Retina (tissue), 1 donor: ENCODE measurements at regions not wholly inside any gene's neighbourhood (a gene's known extent, or its start where the extent isn't known, plus 50 kb on each side); places are given as distances from the start of the nearest gene placed in this dataset.
"Not testable (repeated sequence)": the region's sequence is repeated elsewhere in the genome, so short reads cannot be mapped to it uniquely, and the experiment has no call there.

ENCODE experiments used
- DNase-seq: peaks from one replicate; pipeline ENCODE4 v3.0.0-alpha.2; 2016

- no peak for DNase-seq
These were observed 344.3 kb upstream of the KCNH7 start for GRCh38 chr2:163182764-163183354.

- DNase-seq = no peak
These were observed 339.0 kb upstream of the KCNH7 start for GRCh38 chr2:163177592-163177991.

- no peak for DNase-seq
These were observed 336.7 kb upstream of the KCNH7 start for GRCh38 chr2:163175294-163175693.

GRCh38 chr2:163173591-163173990 is 335.0 kb upstream of the KCNH7 start:
- no peak for DNase-seq

GRCh38 chr2:163171786-163172530 is 333.4 kb upstream of the KCNH7 start:
- DNase-seq = no peak

- no peak for DNase-seq
These were observed 319.4 kb upstream of the KCNH7 start for GRCh38 chr2:163157891-163158496.

- no peak for DNase-seq
These were observed 318.8 kb upstream of the KCNH7 start for GRCh38 chr2:163157411-163157810.

- DNase-seq = no peak
These were observed 317.4 kb upstream of the KCNH7 start for GRCh38 chr2:163155925-163156324.

- peak; percentile 20 for DNase-seq
These were observed 316.8 kb upstream of the KCNH7 start for GRCh38 chr2:163155279-163155883.

- DNase-seq = no peak
These were observed 304.1 kb upstream of the KCNH7 start for GRCh38 chr2:163142618-163143017.

GRCh38 chr2:163138947-163139346 is 300.4 kb upstream of the KCNH7 start:
- no peak for DNase-seq

- no peak for DNase-seq
These were observed 296.7 kb upstream of the KCNH7 start for GRCh38 chr2:163135256-163135655.

- DNase-seq = no peak
These were observed 295.0 kb upstream of the KCNH7 start for GRCh38 chr2:163133602-163134001.

GRCh38 chr2:163132850-163133249 is 294.3 kb upstream of the KCNH7 start:
- DNase-seq = no peak

- DNase-seq = not testable (repeated sequence)
These were observed 293.6 kb upstream of the KCNH7 start for GRCh38 chr2:163132207-163132606.

- DNase-seq = no peak
These were observed 285.0 kb upstream of the KCNH7 start for GRCh38 chr2:163123526-163123925.

GRCh38 chr2:163122257-163122656 is 283.7 kb upstream of the KCNH7 start:
- no peak for DNase-seq

- no peak for DNase-seq
These were observed 282.9 kb upstream of the KCNH7 start for GRCh38 chr2:163121483-163121882.

GRCh38 chr2:163119966-163120365 is 281.4 kb upstream of the KCNH7 start:
- DNase-seq = no peak

- DNase-seq = no peak
These were observed 248.4 kb upstream of the KCNH7 start for GRCh38 chr2:163086940-163087339.

- not testable (repeated sequence) for DNase-seq
These were observed 246.9 kb upstream of the KCNH7 start for GRCh38 chr2:163085366-163086024.

- no peak for DNase-seq
These were observed 243.2 kb upstream of the KCNH7 start for GRCh38 chr2:163081754-163082153.

GRCh38 chr2:163077241-163077640 is 238.7 kb upstream of the KCNH7 start:
- peak; percentile 17 for DNase-seq
